Muscle of arm (tissue), 1 donor: ENCODE measurements at regions not wholly inside any gene's neighbourhood (a gene's known extent, or its start where the extent isn't known, plus 50 kb on each side); places are given as distances from the start of the nearest gene placed in this dataset.
"Not testable (repeated sequence)": the region's sequence is repeated elsewhere in the genome, so short reads cannot be mapped to it uniquely, and the experiment has no call there.

Experiments used
- DNase-seq: peaks from one replicate; pipeline ENCODE4 v3.0.0-alpha.2; 2013

DNA sequence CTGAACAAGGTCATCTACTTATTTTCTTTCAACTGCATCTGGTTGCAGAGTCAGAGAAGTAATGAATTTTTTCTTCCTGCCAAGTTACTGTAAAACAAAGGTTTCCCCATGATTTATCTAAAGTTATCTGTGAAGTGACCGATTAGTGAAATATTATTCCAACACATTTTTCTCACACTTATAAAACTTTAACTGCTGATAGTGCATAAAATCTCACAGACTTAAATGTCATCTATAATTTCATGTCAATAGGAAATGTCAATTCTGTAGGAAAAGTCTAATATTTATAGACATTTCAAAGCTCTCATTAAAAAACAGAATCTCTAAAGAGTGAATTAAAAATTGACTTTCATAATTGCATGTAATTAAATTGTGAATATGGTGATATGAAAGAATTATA is 397.2 kb downstream of the SLITRK1 start:
- DNase-seq, result no peak

DNA sequence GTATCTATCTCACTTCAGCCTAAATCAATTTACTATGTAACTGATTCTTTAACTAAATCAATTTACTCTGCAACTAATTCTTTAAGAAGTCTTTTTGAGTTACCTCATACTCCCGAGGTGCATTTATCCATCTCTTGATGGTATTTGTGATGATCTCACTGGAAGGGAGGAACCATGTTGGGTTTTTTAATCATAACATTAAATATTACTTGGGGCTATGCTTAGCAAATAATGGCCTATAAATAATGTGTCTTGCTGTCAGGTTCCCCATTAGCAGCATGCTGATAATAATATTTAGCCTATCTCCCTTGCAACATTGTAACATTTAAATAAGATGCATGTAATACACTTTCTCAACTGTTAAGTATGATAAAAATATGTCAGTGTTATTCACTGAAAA is 411.3 kb downstream of the SLITRK1 start:
- DNase-seq, result no peak

DNA sequence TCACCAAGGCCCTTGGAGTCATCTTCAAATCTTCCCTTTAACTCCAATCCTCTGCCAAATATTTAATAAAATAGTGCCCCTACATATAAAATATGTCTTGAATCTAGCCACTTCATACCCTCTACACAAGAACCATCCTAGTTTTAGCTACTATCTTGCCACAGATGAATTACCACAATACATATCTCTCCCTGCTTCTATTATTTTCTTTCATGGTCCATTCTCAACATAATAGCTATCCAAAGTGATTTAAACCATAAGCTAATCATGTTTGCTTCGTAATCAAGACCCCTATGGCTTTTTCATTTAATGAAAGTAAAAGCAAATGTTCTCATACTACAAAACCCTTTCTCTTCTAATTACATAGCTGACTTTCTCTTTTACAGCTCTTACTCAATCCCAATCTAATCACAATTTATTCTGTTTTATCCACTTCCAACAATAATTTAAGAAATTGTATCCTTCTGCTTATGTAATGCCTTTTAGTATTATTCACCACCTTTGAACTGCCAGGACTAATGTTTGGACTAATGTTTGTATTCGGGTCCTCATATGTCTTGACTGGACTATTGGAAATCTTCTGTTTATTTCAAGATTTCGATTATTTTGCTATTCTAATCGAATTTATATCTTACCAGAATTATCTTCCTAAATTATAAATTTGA is 412.0 kb downstream of the SLITRK1 start:
- DNase-seq, result no peak

DNA sequence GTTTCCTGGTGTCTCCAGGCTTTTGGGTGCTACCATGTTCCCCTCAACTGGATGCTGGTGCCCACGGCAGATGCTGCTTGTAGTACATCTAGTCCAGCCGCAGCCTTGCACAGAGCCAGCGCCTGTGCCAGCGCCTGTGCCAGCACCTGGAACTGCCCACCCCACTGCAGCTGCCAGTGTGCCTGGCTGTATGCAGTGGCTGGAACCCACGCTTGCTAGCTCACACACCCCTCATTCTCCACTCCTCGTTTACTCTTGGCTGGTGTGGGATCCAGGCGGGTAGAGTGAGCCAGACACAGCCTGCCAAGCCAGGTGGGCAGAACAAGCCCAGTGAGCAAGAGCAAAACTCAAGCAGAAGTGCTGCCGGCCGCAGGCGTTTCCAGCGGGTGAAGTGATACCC is 428.6 kb downstream of the SLITRK1 start:
- no peak for DNase-seq

DNA sequence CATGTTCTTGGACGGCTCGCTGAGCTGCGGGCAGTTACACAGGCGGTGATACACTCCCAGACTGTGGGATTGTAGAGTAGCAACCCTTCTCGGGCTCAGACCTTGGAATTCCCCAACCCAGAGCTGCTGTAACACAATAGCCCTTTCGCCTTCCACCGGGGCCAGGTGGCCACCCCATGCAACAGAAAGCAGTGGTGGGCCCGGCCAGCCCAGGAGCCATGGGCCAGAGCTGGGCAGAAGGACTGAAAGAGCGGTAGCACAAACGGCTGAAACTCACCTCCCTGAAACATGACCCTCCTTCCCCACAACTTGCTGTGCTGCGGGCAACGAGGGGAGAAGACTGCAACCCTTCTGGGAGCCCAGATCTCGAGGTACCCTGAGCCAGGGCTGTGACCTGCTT is 429.0 kb downstream of the SLITRK1 start:
- no peak for DNase-seq

DNA sequence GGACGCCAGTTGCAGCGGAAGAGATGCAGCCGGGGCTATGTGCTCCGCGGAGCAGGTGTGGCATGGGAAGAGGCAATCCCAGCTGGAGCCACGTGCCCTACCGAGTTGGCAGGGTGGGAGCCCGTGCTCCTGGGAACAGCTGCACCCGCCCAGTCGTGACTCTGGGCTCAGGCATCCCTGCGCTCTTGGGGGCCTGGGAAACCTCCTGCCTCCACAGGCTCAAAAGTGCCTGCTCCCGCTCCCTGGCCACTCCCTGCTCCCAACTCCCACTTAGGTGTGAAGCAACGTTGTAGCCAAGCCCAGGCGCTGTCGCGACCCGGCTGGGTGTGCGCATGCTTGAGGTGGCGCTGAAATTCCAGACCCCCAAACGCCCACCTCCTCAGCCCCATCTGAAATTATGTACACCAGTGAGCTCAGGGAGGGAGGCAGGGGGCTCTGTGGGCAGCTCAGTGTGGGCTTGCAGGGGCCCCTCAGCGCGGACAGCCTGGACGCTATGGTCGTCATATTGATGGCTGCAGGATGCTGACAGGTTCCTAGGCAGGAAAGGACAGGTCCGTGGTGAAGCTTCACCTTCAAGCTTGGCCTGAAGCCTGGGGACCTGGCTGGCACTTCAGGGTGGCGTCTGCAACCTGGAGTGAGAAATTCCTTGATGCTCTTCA is 429.9 kb downstream of the SLITRK1 start:
- DNase-seq, result no peak

DNA sequence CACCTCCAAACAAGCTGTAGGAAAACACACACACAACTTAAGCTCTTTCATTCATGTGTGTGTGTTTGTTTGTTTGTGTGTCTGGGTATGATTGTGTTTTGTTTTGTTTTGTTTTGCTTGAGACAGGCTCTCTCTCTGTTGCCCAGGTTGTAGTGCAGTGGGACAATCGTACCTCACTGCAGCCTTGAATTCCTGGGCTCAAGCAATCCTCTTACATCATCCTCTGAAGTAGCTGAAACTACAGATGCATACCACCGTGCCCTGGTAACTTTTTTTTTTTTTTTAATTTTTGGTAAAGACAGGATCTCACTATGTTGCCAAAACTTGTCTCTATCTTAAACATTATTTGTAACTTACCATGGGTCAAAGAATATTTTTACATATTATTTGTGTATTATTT is 431.7 kb downstream of the SLITRK1 start:
- DNase-seq, result no peak

DNA sequence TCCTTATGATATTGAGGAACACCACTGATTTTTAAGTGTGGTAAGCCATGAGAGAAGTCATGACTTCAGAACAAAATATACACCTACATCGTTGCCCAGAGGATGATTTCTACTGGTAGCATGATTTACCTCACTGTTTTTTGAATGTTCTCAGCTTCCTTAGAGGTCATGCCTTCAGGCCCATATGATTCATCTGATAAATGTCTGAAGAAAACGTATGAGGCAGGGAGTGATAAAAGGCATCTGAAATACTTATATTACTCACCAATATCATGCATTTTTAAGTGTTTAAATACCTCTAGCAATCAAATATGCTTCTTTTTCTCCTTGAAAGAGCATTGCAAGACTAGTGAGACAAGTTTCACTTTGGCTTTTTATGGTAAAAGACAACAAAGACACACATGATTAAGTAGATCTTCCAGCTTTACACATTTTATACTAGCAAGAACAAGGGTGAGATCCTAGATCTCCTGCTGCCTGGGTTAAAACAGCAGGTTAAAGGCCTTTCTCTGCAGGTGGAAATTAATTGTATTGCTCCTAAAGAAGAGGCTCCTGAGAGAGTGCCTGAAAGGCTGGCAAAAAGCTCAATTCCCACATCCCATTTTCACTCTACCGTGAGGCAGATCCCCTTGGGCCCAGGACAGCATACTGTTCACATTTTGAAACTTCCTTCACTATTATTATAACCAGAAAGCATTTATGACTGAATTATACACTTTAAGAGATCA is 432.4 kb downstream of the SLITRK1 start:
- no peak for DNase-seq

DNA sequence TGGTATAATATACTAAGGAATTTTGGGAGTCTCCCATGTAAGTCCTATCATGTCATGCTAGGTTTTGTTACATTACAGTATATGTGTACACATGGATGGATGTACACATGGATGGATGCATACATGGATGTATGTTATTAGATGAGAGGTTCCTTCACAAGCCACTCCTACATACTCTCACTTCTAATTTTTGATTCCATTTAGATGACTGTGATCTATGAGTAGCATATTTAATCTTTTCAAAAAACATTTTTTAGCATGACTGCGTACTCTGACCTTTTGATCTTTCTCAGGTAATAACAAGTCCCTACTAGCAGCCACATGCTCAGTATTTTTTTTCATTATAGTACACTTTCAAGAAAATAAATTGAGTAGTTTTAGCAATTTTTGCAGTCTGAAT is 441.8 kb downstream of the SLITRK1 start:
- no peak for DNase-seq

DNA sequence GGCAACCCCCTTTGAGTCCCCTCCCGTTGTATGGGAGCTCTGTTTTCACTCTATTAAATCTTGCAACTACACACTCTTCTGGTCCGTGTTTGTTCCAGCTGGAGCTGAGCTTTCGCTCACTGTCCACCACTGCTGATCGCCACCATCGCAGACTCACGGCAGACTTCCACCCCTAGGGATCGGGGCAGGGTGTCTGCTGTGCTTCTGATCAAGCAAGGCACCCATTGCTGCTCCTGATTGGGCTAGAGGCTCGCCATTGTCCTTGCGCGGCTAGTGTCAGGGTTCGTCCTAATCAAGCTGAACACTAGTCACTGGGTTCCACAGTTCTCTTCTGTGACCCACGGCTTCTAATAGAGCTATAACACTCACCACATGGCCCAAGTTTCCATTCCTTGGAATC is 442.8 kb downstream of the SLITRK1 start:
- DNase-seq, result not testable (repeated sequence)

DNA sequence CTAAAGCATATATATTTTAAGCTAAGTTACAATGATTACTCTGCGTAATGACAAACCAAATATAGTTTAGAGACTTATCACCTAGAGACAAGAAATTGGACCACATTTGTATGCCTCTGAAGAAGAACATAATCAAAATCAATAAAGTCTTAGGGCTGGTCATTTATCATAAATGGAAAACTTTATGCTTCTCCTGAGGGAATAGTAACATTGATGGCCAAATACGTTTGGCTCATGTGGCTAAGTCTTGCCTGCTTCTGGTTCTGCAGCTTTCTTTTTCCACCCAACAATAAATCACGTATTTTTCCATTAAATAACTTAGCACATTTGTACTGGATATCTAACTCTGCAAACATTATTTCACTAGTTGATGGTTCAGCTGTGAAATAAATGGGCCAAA is 458.4 kb downstream of the SLITRK1 start:
- DNase-seq, result peak; percentile 65

DNA sequence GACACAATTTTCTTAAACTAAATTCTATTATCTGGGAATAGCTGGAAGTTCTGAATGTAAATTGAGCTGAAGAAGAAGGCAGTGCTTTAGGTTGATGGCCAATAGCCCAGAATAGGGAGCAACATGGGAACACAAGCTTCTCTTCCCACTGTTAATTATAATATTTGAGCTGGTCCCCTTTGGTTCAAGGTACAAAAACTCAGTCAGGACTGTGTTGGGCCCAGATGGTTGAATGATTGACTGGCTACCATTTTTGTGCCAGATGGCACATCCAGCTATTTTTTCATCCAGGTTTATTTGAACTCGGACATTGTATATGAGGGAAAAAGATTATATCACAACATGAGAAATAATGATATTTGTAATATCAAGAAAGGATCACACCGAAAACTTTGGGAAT is 458.9 kb downstream of the SLITRK1 start:
- peak; percentile 57 for DNase-seq

DNA sequence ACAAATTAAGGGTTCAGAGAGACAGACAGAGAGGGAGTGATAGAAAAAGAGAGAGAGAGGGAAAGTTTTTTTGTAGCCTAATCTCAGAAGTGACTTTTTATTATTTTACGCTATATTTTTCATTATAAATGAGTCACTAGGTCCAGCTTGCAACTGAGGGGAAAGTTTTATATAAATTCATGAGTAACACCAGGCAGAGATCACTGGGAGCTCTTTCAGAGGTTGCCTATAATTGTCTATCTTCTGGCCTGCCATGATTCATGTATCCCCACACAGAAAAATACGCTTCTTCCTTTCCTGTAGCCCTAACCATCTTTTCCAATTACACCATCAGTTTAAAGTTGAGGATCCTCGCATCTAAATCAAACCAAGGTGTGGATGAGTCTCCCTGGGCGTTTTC is 467.9 kb downstream of the SLITRK1 start:
- DNase-seq, result no peak

DNA sequence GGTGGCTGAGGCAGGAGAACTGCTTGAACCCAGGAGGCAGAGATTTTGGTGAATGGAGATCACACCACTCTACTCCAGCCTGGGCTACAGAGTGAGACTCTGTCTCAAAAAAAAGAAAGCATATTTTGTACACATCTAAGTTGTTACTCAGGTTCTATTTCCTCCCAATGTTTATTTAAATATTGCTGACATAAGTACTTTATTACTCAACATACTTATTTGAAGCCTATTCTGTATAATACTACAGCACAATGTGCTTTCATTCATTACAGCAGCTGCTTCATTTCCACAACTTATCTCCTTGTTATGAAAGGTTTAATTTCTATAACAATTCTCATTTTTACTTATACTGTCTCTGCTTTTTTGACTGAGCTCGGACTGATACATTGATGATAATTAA is 495.7 kb downstream of the SLITRK1 start:
- no peak for DNase-seq

DNA sequence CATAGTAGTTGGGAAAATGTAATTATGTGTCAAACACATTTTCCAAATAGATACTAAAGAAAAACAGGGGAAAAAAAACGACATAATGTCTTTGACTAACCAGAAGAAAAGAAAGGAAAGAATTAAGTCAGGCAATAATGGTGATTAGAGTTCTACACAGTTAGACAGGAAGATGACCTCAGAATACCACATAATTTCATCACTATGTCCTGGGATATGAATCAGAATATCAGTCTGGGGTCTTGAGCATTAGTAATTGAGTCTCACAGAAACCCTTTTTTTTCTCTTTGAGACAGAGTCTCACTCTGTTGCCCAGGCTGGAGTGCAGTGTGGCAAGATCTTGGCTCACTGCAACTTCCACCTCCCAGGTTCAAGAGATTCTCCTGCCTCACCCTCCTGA is 503.4 kb downstream of the SLITRK1 start:
- DNase-seq, result no peak

DNA sequence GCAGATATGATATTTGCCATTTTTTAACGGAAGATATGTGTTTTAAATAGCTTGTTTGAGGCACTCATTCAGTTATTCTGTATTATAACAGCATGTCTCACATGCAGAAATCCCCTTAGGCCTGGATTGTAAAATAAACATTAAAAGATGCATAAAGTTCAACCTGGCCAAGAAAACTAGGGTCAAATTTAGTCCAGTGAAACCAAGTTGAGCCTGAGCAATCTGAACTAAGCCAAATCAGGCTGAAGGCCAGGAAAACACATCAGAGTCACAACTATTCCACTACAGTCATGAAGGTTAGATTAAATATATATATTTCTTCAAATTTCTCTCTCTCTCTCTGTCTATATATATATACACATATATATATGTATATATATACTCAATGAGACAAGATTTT is 504.8 kb downstream of the SLITRK1 start:
- DNase-seq, result peak; percentile 64

DNA sequence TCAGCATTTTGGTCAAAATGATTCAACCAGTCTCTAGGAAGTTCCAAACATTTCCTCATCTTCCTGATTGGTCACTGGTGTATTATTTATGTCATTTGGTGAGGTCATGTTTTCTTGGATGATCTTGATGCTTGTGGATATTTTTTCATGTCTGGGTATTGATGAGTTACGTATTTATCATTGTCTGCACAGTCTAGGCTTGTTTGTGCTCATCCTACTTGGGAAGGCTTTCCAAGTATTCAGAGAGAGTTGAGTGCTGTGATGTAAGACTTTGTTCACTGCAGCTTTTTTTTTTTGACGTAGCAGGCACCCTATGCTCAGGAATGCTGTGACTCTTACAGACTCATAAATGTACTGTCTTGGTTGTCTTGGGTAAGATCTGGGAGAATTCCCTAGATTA is 509.5 kb downstream of the SLITRK1 start:
- DNase-seq, result no peak

DNA sequence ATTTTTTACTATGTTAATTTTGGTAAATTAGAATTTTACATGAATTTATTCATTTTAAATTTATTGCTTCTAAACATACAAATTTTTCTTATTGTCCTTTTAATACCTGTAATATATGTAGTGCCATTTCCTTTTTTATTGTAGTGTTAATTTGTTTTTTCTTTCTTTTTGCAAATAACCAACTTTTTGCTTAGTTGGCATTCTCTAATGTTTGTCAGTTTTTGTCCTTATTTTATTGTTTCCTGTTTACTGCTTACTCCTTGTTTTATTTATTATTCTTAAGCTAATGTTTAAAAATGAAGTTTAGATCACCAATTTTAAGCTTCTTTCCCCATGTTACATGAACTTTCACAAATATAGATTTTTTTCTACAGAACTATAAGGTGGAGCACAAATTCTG is 516.6 kb downstream of the SLITRK1 start:
- DNase-seq, result no peak

DNA sequence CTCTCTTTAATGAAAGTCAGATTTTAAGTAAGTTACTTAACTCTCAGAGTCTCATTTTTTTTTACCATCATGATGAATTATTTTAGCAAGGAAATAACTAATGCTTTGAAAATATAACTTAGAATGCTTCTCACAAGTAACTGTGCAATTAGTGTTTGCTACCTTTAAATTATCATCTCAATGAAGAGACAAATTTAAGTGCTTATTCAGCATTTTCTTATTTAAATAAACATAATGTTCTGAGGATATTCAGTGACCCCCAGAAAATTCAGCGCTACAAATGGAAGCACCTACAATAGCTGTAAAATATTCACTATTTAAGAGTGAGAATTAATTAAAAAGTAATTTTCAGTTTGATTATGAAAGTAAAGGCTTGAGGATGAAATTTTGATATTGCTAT is 527.2 kb downstream of the SLITRK1 start:
- no peak for DNase-seq

DNA sequence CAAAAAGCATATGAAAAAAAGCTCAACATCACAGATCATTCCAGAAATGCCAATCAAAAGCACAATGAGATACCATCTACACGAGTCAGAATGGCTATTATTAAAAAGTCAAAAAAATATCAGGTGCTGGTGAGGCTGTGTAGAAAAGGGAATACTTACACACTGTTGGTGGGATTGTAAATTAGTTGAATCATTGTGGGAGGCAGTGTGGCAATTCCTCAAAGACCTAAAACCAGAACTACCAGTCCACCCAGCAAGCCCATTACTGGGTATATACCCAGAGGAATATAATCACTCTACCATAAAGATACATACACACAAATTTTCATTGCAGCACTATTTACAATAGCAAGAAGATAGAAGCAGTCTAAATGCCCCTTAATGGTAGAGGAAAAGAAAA is 529.9 kb downstream of the SLITRK1 start:
- no peak for DNase-seq

DNA sequence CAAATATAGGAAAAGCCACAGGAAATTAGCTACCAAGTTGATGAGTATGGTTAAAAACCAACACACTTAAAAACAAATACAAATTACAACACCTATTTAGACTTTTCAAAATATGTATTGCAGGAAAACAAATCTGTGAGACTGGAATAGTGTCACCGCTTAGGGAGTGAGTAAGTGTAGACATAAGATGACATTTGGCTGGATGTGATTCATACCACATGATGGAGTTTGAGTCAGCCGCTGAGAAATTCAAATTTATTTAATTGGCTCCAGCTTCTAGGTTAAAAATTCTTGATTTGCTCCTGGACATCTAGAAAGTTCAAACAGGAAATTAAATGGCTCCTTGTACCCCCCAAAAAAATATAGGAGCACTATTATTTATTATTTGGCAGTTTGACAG is 531.7 kb downstream of the SLITRK1 start:
- no peak for DNase-seq

DNA sequence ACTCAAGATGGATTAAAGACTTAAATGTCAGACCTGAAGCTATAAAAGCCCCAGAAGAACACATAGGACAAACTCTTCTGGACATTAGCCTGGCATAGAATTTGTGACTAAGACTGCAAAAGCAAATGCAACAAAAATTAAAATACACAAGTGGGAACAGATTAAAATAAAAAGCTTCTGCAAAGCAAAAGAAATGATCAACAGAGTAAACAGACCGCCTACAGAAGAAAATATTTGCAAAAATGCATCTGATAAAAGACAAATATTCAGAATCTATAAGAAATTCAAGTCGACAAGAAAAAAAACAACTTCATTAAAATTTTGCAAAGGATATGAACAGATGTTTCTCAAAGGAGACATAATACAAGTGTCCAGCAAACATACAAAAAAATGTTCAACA is 537.8 kb downstream of the SLITRK1 start:
- no peak for DNase-seq

DNA sequence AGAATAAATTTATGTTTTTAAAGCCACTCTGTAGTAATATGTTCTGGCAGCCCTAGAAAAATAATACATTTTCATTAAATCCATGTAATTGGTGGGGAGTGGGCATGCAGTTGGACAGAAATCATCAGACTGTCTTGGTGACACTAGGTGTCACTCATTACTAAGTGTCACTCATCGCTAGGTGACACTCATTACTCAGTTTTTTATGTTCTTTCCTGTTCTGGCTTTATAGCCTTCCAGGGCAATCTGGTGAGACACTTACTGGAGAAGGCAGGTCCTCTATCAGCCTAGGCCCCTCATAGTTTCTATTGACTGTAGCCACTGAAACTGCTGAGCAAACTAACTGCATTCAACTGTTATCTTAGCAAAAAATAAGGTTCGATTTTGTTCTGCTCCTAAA is 542.1 kb downstream of the SLITRK1 start:
- no peak for DNase-seq
